Islet precursor cell (in vitro differentiated cells): ENCODE measurements at regions not wholly inside any gene's neighbourhood (a gene's known extent, or its start where the extent isn't known, plus 50 kb on each side); places are given as distances from the start of the nearest gene placed in this dataset.
A peak's percentile ranks its signal among the peaks of the same experiment; 100 is the strongest.

Source experiments
- DNase-seq: peaks from one replicate; pipeline ENCODE4 v3.0.0-alpha.2; 2018

DNA sequence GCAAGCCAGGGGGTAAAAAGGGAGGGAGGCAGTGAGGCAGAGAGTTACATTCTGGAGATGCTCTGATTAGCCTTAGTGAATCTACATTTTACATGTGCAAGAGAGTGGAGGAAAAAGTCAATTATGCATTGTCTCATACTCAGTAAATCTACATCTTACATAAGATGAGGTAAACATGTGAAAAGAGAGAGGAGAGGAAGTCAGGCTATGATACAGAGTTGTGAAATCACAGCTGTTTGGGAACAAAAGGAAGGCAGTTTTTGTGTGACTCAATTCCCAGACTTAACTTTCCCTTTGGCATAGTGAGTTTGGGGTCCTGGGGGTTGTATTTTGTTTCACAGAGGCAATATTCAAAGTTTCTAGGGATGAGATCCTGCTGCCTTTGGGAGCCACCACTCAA lies 67.8 kb downstream of the GP2 start:
- no peak for DNase-seq

- DNase-seq, result no peak
Measured at GRCh38 chr16:20257234-20257633, 70.1 kb downstream of the GP2 start.

- no peak for DNase-seq
Measured at GRCh38 chr16:20255002-20255401, 72.3 kb downstream of the GP2 start.

- DNase-seq, result no peak
Measured at GRCh38 chr16:20253825-20254224, 73.5 kb downstream of the GP2 start.

- DNase-seq, result no peak
Measured at GRCh38 chr16:20249211-20249610, 78.1 kb downstream of the GP2 start.

GRCh38 chr16:20247076-20247475 lies 80.2 kb downstream of the GP2 start:
- DNase-seq, result no peak

DNA sequence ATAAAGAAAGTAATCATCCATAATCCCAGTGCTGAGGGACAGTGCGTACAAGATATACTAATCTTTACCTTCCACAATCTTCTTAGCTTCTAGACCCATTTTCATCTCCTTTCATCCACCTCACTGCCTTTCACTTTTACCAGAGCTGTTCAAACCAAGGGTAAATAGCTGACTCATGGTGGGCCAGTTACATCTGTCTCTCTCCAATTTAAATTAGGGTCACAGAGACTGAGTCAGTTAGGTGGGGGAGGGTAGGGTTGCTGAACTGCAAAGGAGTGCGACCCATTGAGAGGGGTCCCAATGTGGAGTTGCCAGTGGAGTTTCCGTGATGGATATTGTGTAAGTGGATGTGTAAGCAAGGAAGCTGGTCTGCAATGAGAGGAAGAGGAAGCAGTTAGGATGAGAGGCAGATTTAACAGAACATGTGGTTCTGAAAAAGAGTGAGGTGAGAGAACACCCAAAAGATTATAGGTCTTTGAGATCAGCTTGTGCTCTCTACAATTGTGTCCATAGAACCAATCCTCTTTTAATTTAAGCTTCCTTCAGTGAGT lies 83.5 kb downstream of the GP2 start:
- DNase-seq, result peak; percentile 57

DNA sequence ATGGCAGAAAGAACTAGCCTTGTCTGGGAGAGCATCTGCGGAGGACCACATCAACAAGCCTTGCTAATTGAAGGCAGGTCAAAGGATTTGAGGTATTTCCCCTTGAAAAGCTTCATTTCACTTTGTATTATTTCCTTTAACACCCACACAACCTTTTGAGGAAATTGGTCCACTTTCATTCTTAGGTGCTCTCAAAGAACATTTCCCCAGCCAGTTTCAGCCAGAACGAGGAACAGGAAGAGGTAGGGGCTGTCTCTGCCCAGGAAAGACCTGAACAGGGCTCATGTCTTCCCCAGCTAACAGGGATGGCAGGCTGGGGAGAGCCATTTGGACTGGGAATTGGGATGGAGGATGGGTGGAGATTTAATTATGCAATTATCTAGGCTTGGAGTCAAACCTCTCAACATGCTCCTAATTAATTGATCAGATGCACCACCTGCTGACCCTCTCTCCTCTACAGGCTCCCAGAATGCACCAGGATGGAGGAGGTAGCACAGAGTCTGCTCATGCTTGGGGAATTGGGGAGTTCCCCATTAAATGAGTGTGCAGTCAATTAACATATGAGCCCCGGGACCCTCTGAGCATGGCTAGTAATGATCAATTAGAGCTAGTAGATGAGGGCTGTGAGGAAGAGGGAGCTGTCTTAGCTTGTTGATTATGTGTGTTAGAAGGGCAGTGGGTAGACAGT lies 84.6 kb downstream of the GP2 start:
- no peak for DNase-seq

GRCh38 chr16:20241321-20241720 lies 86.0 kb downstream of the GP2 start:
- no peak for DNase-seq

GRCh38 chr16:20236579-20237289 lies 90.6 kb downstream of the GP2 start:
- no peak for DNase-seq

DNA sequence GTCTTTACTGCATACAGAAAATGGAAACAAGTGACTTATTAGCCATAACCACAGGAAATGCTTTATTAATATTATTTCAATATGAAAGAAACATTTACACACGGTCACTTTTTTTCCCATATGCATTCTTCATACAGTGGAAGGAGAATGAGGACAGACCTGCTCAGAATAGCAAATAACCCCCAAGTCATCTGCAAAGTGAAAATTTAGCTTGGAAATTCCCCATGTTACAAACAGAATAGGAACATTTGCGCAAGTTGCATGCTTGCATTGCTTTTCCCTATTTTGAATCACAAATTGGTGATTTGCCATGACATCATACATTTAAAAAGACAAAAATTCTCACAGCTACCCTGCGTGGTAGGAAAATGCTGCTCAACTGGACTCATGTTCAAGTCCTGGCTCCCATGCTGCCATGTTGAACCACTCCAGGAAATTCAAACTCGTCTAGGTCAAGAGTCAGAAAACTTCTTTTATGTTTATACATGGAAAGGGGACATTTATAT lies 102.0 kb downstream of the GP2 start:
- DNase-seq, result no peak

DNA sequence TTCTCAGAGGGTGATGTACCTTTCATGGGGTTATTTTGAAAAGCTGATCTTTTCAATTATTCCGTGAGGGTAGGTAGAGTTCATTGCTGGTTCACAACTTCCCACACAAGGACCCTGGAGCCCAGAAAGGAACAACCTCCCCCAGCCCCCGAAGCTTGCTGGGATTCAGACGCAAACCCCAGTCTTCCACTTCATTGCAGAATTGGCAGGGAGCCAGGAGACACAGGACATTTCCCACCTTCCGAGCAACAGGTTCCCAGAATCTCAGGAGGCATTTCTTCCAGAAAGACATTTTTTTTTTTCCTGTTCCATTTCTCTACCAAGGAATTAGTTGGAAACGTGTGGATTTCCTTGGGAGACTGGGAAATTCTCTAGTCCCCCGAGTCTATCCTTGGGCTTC lies 106.1 kb downstream of the GP2 start:
- DNase-seq, result no peak

DNA sequence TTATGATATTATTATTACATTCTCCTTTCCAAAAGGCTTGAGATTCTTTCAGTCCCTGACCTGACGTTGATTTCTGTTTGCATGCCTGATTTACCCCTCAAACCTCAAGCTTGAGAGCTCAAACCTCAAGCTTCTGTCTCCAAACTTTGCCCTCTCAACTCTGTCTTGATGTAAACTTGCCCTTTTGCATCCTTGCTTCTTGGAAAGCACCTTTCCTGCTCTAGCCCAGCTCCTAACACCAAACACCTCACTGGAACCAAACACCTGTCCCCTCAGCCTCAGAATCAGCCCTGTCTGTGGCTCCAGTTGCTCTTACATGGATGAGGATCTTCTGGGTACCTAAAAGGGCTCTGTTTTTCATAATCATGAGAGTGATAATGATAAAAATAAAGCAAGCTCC lies 109.2 kb downstream of the GP2 start:
- DNase-seq, result no peak

DNA sequence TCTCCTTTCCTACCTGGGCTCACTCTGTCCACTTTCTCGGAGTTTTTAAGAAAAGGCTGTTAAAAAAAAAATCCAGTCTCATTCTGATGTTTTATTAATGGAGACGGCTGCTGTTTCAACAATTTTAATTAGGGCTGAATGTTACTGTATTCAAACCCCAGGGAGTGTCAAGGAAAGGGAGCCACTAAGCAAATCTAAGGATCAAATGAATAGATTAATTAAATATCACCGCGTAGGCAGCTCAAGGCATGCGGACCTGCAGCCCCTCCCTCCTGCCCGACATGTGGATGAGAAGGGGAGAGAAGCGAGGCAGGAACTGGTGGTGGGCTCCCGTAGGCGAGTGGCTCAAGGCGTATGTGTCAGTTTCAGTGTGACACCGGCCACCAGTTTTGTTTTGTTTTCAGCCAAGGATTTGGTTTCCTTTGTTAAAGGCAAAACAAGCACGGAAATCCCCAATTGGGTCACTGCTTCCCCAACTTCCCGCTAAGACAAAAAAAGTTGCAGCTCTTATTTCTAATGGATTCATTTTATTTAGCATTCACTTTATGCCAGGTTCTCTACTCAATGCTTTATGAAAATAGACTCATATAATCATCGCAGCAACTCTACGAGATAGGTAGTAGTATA lies 110.6 kb downstream of the GP2 start:
- no peak for DNase-seq

GRCh38 chr16:20214401-20214800 lies 112.9 kb downstream of the GP2 start:
- DNase-seq, result no peak

- DNase-seq, result no peak
Measured at GRCh38 chr16:20203272-20203671, 124.0 kb downstream of the GP2 start.

GRCh38 chr16:20202747-20203146 lies 124.6 kb downstream of the GP2 start:
- no peak for DNase-seq

DNA sequence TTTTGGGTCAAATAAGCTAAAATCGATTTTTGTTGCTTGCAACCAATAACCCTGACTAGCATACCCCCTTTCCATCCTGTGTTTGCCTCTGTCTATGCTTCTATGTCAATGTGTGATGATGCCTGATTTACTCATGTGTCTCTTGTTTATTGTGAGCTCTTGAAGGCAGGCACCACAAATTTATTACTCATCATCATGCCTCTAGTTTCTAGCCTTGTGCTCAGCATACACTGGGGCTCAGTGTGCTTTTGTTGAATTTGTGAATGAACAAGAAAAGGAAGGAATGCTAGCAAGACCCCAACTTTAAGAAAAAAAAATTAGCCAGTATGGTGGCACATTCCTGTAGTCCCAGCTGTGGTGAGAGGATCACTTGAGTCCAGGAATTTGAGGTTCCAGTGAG lies 119.1 kb upstream of the GPR139 start:
- DNase-seq, result no peak

- DNase-seq, result no peak
Measured at GRCh38 chr16:20191566-20191965, 117.9 kb upstream of the GPR139 start.

DNA sequence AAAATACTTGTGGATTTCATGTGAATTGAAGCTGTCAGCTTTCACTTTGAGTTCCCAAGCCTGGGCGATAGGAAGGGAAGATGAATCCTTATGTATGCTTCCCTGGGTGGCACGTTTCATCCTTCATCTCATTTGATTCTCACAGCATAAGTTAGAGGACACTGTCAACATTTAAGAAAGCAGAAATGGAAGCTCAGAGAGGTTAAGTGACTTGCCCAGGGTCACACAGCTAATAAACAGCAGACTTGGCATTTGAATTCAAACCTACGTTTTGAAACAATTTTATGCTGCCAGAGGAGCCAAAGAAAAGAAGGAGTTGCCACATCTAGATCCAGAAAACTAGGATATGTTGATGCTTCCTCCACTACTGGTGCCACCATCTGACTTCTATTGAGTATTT lies 108.3 kb upstream of the GPR139 start:
- no peak for DNase-seq

- DNase-seq, result no peak
Measured at GRCh38 chr16:20181416-20181815, 107.7 kb upstream of the GPR139 start.

GRCh38 chr16:20178297-20178696 lies 104.6 kb upstream of the GPR139 start:
- DNase-seq, result no peak

- DNase-seq, result no peak
Measured at GRCh38 chr16:20175358-20175757, 101.7 kb upstream of the GPR139 start.

DNA sequence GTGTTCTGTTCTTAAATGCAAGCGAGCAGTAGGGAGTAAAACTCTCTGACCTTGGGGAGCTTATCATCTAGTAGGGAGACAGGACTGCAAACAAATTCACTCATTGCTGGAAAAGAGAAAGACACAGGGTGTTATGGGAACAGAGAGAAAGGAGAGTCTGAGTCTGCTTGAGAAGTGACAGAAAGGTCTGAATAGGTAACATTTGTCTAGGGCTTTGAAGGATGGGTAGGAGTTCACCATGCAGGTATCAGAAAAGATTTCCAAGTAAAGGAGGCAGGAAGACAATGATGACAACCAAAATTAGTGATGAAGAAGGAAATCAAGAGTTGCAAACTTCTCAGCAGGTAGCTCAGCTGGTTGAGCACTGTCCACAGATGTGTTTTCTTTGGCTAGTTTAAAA lies 93.6 kb upstream of the GPR139 start:
- no peak for DNase-seq
